Cardiac muscle cell (in vitro differentiated cells and primary cell): ENCODE measurements at regions not wholly inside any gene's neighbourhood (a gene's known extent, or its start where the extent isn't known, plus 50 kb on each side); places are given as distances from the start of the nearest gene placed in this dataset.
A peak's percentile ranks its signal among the peaks of the same experiment; 100 is the strongest.

Experiments used
- DNase-seq, 2 donors: peaks; one replicate each; pipeline versions ENCODE4 v3.0.0 to v3.0.0-alpha.2; 2010 to 2017; ENCODE audit warnings: low read depth in 1 of 2, low spot score in 1 of 2
- H3K27ac ChIP-seq: fragments of 200-600 bp; sonication (generic); 2 replicates; pipeline ENCODE4 v1.5.1; 2016
- H3K27me3 ChIP-seq: fragments of 200-600 bp; sonication (generic); 2 replicates; pipeline ENCODE4 v1.6.0; 2016; ENCODE audit warnings: control low read depth
- H3K36me3 ChIP-seq: fragments of 200-600 bp; sonication (generic); 2 replicates; pipeline ENCODE4 v1.5.1; 2016; ENCODE audit warnings: control low read depth
- H3K4me1 ChIP-seq: fragments of 200-600 bp; sonication (generic); 2 replicates; pipeline ENCODE4 v1.8.1; 2017; ENCODE audit warnings: low read depth, mild to moderate bottlenecking, mixed run types
- H3K4me3 ChIP-seq: fragments of 200-600 bp; sonication (generic); 2 replicates; pipeline ENCODE4 v1.5.1; 2016; ENCODE audit warnings: mild to moderate bottlenecking
- H3K9me3 ChIP-seq: fragments of 200-600 bp; sonication (generic); 2 replicates; pipeline ENCODE4 v1.5.1; 2017; ENCODE audit warnings: low read depth, mild to moderate bottlenecking, control low read depth
- CTCF ChIP-seq: IDR thresholded peaks from 2 replicates; pipeline ENCODE4 v1.5.1; 2012; ENCODE audit warnings: low read depth, mild to moderate bottlenecking, low read length

- TF ChIP-seq CTCF = no peak
- no peaks in the 10 kb centered on the region for H3K36me3 ChIP-seq
- H3K27ac ChIP-seq = no peak overlapping the region
- H3K4me1 ChIP-seq = no peaks in the 10 kb centered on the region
- DNase-seq = no peak
- no peaks in the 10 kb centered on the region for H3K27me3 ChIP-seq
- H3K9me3 ChIP-seq = no peaks in the 10 kb centered on the region
- no peak overlapping the region for H3K4me3 ChIP-seq
Measured at GRCh38 chr4:130090427-130090826, 994.5 kb downstream of the C4orf33 start.

GRCh38 chr4:130092187-130093015 is 996.4 kb downstream of the C4orf33 start:
- Histone ChIP-seq H3K9me3 (no peaks in the 10 kb centered on the region), H3K36me3 (no peaks in the 10 kb centered on the region), H3K27me3 (no peaks in the 10 kb centered on the region), H3K4me1 (no peaks in the 10 kb centered on the region), H3K27ac (no peak overlapping the region), H3K4me3 (no peak overlapping the region)
- no peak for TF ChIP-seq CTCF
- DNase-seq = peak in 1 of 2 donors; percentile 4

- Histone ChIP-seq H3K4me3 (no peak overlapping the region), H3K27me3 (no peaks in the 10 kb centered on the region), H3K4me1 (no peaks in the 10 kb centered on the region), H3K27ac (no peak overlapping the region), H3K9me3 (no peaks in the 10 kb centered on the region), H3K36me3 (no peaks in the 10 kb centered on the region)
- no peak for DNase-seq
- no peak for TF ChIP-seq CTCF
Measured at GRCh38 chr4:130099105-130099504, 1003.2 kb downstream of the C4orf33 start.

GRCh38 chr4:130110189-130110588 is 1014.2 kb downstream of the C4orf33 start:
- no peak for DNase-seq
- no peak for TF ChIP-seq CTCF
- no peak overlapping the region for H3K4me3 ChIP-seq
- no peaks in the 10 kb centered on the region for H3K9me3 ChIP-seq
- H3K27me3 ChIP-seq = no peaks in the 10 kb centered on the region
- no peaks in the 10 kb centered on the region for H3K4me1 ChIP-seq
- H3K27ac ChIP-seq = no peak overlapping the region
- no peaks in the 10 kb centered on the region for H3K36me3 ChIP-seq

- DNase-seq = no peak
- no peaks in the 10 kb centered on the region for H3K27me3 ChIP-seq
- H3K4me1 ChIP-seq = no peaks in the 10 kb centered on the region
- TF ChIP-seq CTCF = no peak
- H3K4me3 ChIP-seq = no peak overlapping the region
- no peaks in the 10 kb centered on the region for H3K36me3 ChIP-seq
- H3K27ac ChIP-seq = no peak overlapping the region
- H3K9me3 ChIP-seq = no peaks in the 10 kb centered on the region
Measured at GRCh38 chr4:130110770-130111169, 1014.8 kb downstream of the C4orf33 start.
